SK-N-SH (cell line): ENCODE measurements at regions not wholly inside any gene's neighbourhood (a gene's known extent, or its start where the extent isn't known, plus 50 kb on each side); places are given as distances from the start of the nearest gene placed in this dataset.

Experiments used
- CTCF ChIA-PET: fragments of 300-600, 350-600 bp; formaldehyde crosslinking; extraction: SDS; loops from one replicate; lab custom pipeline; 2021; lab: Yijun Ruan, JAX
- POLR2A ChIA-PET: fragments of 350-600 bp; sonication (Branson Sonifier 250); formaldehyde crosslinking; extraction: SDS; loops from one replicate; lab custom pipeline; 2020; ENCODE audit warnings: antibody characterized with exemption, inconsistent platforms; lab: Yijun Ruan, JAX
- DNase-seq: peaks from one replicate; pipeline ENCODE4 v3.0.0; 2012
- H2AFZ ChIP-seq: fragments of 200-600 bp; sonication (generic); 2 replicates; pipeline ENCODE4 v1.8.1; 2016; ENCODE audit warnings: antibody characterized with exemption, mild to moderate bottlenecking, low read depth
- H3F3A ChIP-seq: fragments of 200-600 bp; sonication (generic); replicated peaks from 2 replicates; pipeline ENCODE3; 2016; ENCODE audit warnings: antibody characterized with exemption, mild to moderate bottlenecking; ENCODE audit not compliant: insufficient read depth
- H3K27ac ChIP-seq, 2 experiments: fragments of 200-500 bp in 1 of 2; fragments of 200-600 bp in 1 of 2; sonication (Bioruptor generic) in 1 of 2; sonication (generic), shearing (Covaris generic) in 1 of 2; 2 replicates each; pipeline versions ENCODE4 v1.5.1 to v1.6.1; 2014 to 2016; ENCODE audit warnings: low read depth in 2 of 2, inconsistent platforms in 1 of 2, low read length in 1 of 2, mild to moderate bottlenecking in 1 of 2, mixed read lengths in 1 of 2
- H3K27me3 ChIP-seq: fragments of 200-600 bp; sonication (generic), shearing (Covaris generic); 2 replicates; pipeline ENCODE4 v1.6.1; 2016; ENCODE audit warnings: mixed run types; ENCODE audit not compliant: insufficient read depth
- H3K36me3 ChIP-seq, 2 experiments: fragments of 200-500 bp in 1 of 2; fragments of 200-600 bp in 1 of 2; sonication (Bioruptor generic) in 1 of 2; sonication (generic) in 1 of 2; replicated peaks in 1 of 2; 2 replicates each; pipeline versions ENCODE3 to v1.5.1; 2014 to 2016; ENCODE audit warnings: low read length in 1 of 2, mild to moderate bottlenecking in 1 of 2; ENCODE audit not compliant: insufficient read depth in 2 of 2, control insufficient read depth in 1 of 2
- H3K4me1 ChIP-seq, 2 experiments: fragments of 200-500 bp in 1 of 2; fragments of 200-600 bp in 1 of 2; sonication (Bioruptor generic) in 1 of 2; sonication (generic), shearing (Covaris generic) in 1 of 2; 2 replicates each; pipeline versions ENCODE4 v1.5.1 to v1.6.1; 2014 to 2016; ENCODE audit warnings: low read depth in 1 of 2, low read length in 1 of 2, mixed run types in 1 of 2; ENCODE audit not compliant: insufficient read depth in 2 of 2, control insufficient read depth in 1 of 2
- H3K4me2 ChIP-seq: fragments of 200-600 bp; sonication (generic), shearing (Covaris generic); 2 replicates; pipeline ENCODE4 v1.6.1; 2017; ENCODE audit warnings: mixed run types
- H3K4me3 ChIP-seq, 2 experiments: fragments of 200-500 bp in 1 of 2; fragments of 200-600 bp in 1 of 2; sonication (Bioruptor generic) in 1 of 2; sonication (generic), shearing (Covaris generic) in 1 of 2; 2 replicates each; pipeline versions ENCODE4 v1.5.1 to v1.8.1; 2014 to 2016; ENCODE audit warnings: low read depth in 2 of 2, inconsistent platforms in 1 of 2, low read length in 1 of 2, mild to moderate bottlenecking in 1 of 2, mixed read lengths in 1 of 2, moderate library complexity in 1 of 2
- H3K79me2 ChIP-seq: fragments of 200-600 bp; sonication (generic); 2 replicates; pipeline ENCODE4 v1.8.1; 2017; ENCODE audit warnings: mild to moderate bottlenecking; ENCODE audit not compliant: insufficient read depth
- H3K9ac ChIP-seq: fragments of 200-600 bp; sonication (generic); 2 replicates; pipeline ENCODE4 v1.6.1; 2017; ENCODE audit warnings: mixed run types
- H3K9me2 ChIP-seq: fragments of 200-600 bp; sonication (generic); 2 replicates; pipeline ENCODE4 v1.6.1; 2017; ENCODE audit warnings: mixed run types
- H3K9me3 ChIP-seq: fragments of 200-600 bp; sonication (generic); 2 replicates; pipeline ENCODE4 v1.6.1; 2017; ENCODE audit warnings: mixed run types, mild to moderate bottlenecking, moderate library complexity
- H4K20me1 ChIP-seq: fragments of 200-600 bp; sonication (generic); 2 replicates; pipeline ENCODE4 v1.6.1; 2017; ENCODE audit warnings: mild to moderate bottlenecking, mixed run types; ENCODE audit not compliant: insufficient read depth
- CHD2 ChIP-seq: fragments of 150-350 bp; IDR thresholded peaks from 2 replicates; pipeline ENCODE4 v1.6.1; 2018; ENCODE audit warnings: low read length; ENCODE audit not compliant: partially characterized antibody
- ELF1 ChIP-seq: IDR thresholded peaks from 2 replicates; pipeline ENCODE4 v1.4.0; 2012
- EP300 ChIP-seq, 2 experiments: IDR thresholded peaks; 2 replicates each; pipeline versions ENCODE4 v1.4.0 to v1.6.1; 2012; ENCODE audit warnings: borderline replicate concordance in 1 of 2, low read depth in 1 of 2, low read length in 1 of 2
- FOSL2 ChIP-seq: IDR thresholded peaks from 2 replicates; pipeline ENCODE4 v1.4.0; 2012; ENCODE audit warnings: low read depth, mild to moderate bottlenecking, moderate library complexity, borderline replicate concordance
- FOXJ3 ChIP-seq: sonication (generic); formaldehyde crosslinking; IDR thresholded peaks from 2 replicates; pipeline ENCODE4 v1.5.1; 2020; ENCODE audit warnings: mild to moderate bottlenecking, missing genetic modification reagents
- GABPA ChIP-seq: IDR thresholded peaks from 2 replicates; pipeline ENCODE4 v1.4.0; 2012; ENCODE audit warnings: low read depth, mild to moderate bottlenecking
- JUND ChIP-seq: IDR thresholded peaks from 2 replicates; pipeline ENCODE4 v1.4.0; 2012
- MEF2A ChIP-seq: IDR thresholded peaks from 2 replicates; pipeline ENCODE4 v1.4.0; 2012; ENCODE audit warnings: low read depth, borderline replicate concordance
- NFIC ChIP-seq: IDR thresholded peaks from 2 replicates; pipeline ENCODE4 v1.4.0; 2012; ENCODE audit warnings: borderline replicate concordance
- POLR2AphosphoS5 ChIP-seq: IDR thresholded peaks from 2 replicates; pipeline ENCODE4 v1.6.1; 2012; ENCODE audit warnings: low read depth, low read length
- RAD21 ChIP-seq: IDR thresholded peaks from 2 replicates; pipeline ENCODE4 v1.6.1; 2012; ENCODE audit warnings: mild to moderate bottlenecking, low read length
- SIN3A ChIP-seq: IDR thresholded peaks from 2 replicates; pipeline ENCODE4 v1.6.1; 2012; ENCODE audit warnings: low read depth, mild to moderate bottlenecking, low read length, moderate library complexity, borderline replicate concordance
- USF1 ChIP-seq: IDR thresholded peaks from 2 replicates; pipeline ENCODE4 v1.4.0; 2012; ENCODE audit warnings: low read depth, borderline replicate concordance
- YY1 ChIP-seq: IDR thresholded peaks from 2 replicates; pipeline ENCODE4 v1.4.0; 2012; ENCODE audit warnings: low read depth, mild to moderate bottlenecking
- WGBS: methylation state at CpG from one replicate; pipeline ENCODE4 v1.1.6; 2017; ENCODE audit warnings: low lambda C conversion rate; 5-methylcytosine and 5-hydroxymethylcytosine counted together
- TF ChIP-seq, protein P1 (sequence below): fragments of 150-350 bp; IDR thresholded peaks from 2 replicates; pipeline ENCODE4 v1.6.1; 2017; ENCODE audit warnings: antibody characterized with exemption, low read length, low read depth, borderline replicate concordance
- TF ChIP-seq, protein P2 (sequence below): IDR thresholded peaks from 2 replicates; pipeline ENCODE4 v1.4.0; 2012; ENCODE audit warnings: low read depth, borderline replicate concordance

GRCh38 chr7:156465186-156465585, 175.4 kb upstream of the RNF32 start:
- DNase-seq, result no peak
- Histone ChIP-seq H3K4me2 (no peak overlapping the region), H3K9ac (no peak overlapping the region), H3K79me2 (no peaks in the 10 kb centered on the region), H2AFZ (no peak overlapping the region), H3K9me3 (no peaks in the 10 kb centered on the region), H4K20me1 (no peaks in the 10 kb centered on the region), H3K36me3 (no peaks in the 10 kb centered on the region), H3K9me2 (no peaks in the 10 kb centered on the region), H3F3A (no peaks in the 10 kb centered on the region), H3K27ac (no peak overlapping the region), H3K4me1 (no peaks in the 10 kb centered on the region), H3K27me3 (peaks cover 44% of the 10 kb centered on the region), H3K4me3 (no peak overlapping the region)
- POLR2A ChIA-PET, result no interaction called here
- CTCF ChIA-PET, result interaction anchor here (0.9 to 1.4 kb wide), 3 partner anchors 9 to 28 kb away, joined by 3 read pairs; no protein-coding TSS in a partner anchor
- WGBS, result 23% methylated on average over 9 of the region's 10 CpGs
- TF ChIP-seq FOXJ3 (no peak), NFIC (no peak), FOSL2 (no peak), POLR2AphosphoS5 (no peak), SIN3A (no peak), ELF1 (no peak)

DNA sequence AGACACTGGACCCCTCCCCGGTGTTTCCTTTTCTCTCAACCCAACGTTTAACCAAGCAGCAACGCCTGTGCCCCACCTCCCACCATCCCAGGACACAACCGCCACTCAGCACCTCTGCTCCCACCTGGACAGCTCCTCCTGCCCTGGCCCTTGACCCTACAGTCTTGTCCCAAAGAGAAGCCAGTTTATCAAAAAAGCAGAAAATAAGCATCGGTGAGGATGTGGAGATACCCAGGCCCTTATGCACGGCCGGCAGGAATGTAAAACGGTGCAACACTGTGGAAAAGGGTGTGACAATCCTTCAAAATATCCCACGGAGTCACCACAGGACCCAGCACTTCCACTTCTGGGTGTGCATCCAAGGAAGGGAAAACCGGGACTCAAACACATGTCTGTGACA, 176.2 kb upstream of the RNF32 start:
- H3K27ac ChIP-seq, result no peak overlapping the region
- H3K4me1 ChIP-seq, result no peaks in the 10 kb centered on the region
- H3K9me2 ChIP-seq, result no peaks in the 10 kb centered on the region
- no peaks in the 10 kb centered on the region for H3F3A ChIP-seq
- H3K27me3 ChIP-seq, result peaks cover 51% of the 10 kb centered on the region
- POLR2A ChIA-PET, result no interaction called here
- no peak overlapping the region for H2AFZ ChIP-seq
- no peaks in the 10 kb centered on the region for H3K9me3 ChIP-seq
- H3K79me2 ChIP-seq, result no peaks in the 10 kb centered on the region
- no peak overlapping the region for H3K4me3 ChIP-seq
- CTCF ChIA-PET, result interaction anchor here (2.1 kb wide), 1 partner anchor 10 kb away, joined by 11 read pairs; no protein-coding TSS in a partner anchor
- H3K9ac ChIP-seq, result no peak overlapping the region
- WGBS, result 19% methylated on average over 10 of the region's 10 CpGs
- H3K4me2 ChIP-seq, result no peak overlapping the region
- no peaks in the 10 kb centered on the region for H4K20me1 ChIP-seq
- TF ChIP-seq FOXJ3 (no peak), JUND (no peak), USF1 (no peak), CHD2 (no peak), GABPA (no peak)
- TF ChIP-seq, protein P1, sequence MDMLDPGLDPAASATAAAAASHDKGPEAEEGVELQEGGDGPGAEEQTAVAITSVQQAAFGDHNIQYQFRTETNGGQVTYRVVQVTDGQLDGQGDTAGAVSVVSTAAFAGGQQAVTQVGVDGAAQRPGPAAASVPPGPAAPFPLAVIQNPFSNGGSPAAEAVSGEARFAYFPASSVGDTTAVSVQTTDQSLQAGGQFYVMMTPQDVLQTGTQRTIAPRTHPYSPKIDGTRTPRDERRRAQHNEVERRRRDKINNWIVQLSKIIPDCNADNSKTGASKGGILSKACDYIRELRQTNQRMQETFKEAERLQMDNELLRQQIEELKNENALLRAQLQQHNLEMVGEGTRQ, result no peak
- H3K36me3 ChIP-seq, result no peaks in the 10 kb centered on the region
- DNase-seq, result no peak

DNA sequence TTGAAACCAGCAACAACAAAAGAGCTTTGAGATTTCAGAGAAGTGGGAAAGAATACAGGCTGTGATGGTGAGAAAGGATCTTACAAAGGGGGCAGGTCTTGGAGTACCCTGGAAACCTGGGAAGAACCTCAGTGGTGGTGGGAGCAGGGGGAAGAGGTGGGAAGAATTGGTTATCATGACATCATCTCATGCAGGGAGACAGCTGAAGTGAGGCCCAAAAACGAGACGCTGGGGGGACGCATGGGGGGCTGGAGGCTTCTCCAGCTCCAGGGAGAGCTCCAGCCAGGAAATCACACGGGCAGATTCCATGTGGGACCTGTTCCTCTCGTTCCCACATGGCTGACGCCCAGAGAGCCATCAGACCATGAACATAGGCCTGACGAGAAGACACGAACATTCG, 177.3 kb upstream of the RNF32 start:
- Histone ChIP-seq H3K9ac (no peak overlapping the region), H3K4me2 (no peak overlapping the region), H3K4me3 (no peak overlapping the region), H3K79me2 (no peaks in the 10 kb centered on the region), H3K27me3 (peaks cover 60% of the 10 kb centered on the region), H2AFZ (no peak overlapping the region), H3K36me3 (no peaks in the 10 kb centered on the region), H3K4me1 (no peaks in the 10 kb centered on the region), H3K9me3 (no peaks in the 10 kb centered on the region), H3F3A (no peaks in the 10 kb centered on the region), H3K9me2 (no peaks in the 10 kb centered on the region), H3K27ac (no peak overlapping the region), H4K20me1 (no peaks in the 10 kb centered on the region)
- WGBS, result 14% methylated on average over 9 of the region's 9 CpGs
- ChIA-PET CTCF (interaction anchor here (2.1 kb wide), 1 partner anchor 11 kb away, joined by 11 read pairs; no protein-coding TSS in a partner anchor), POLR2A (no interaction called here)
- DNase-seq, result no peak
- TF ChIP-seq MEF2A (no peak), ELF1 (no peak), EP300 (IDR thresholded peaks at IDR 0.05; ENCODE audit: borderline replicate concordance in 1 of 2, low read depth in 1 of 2, low read length in 1 of 2) (no peak), YY1 (no peak), NFIC (no peak), RAD21 (no peak)
- TF ChIP-seq, protein P2, sequence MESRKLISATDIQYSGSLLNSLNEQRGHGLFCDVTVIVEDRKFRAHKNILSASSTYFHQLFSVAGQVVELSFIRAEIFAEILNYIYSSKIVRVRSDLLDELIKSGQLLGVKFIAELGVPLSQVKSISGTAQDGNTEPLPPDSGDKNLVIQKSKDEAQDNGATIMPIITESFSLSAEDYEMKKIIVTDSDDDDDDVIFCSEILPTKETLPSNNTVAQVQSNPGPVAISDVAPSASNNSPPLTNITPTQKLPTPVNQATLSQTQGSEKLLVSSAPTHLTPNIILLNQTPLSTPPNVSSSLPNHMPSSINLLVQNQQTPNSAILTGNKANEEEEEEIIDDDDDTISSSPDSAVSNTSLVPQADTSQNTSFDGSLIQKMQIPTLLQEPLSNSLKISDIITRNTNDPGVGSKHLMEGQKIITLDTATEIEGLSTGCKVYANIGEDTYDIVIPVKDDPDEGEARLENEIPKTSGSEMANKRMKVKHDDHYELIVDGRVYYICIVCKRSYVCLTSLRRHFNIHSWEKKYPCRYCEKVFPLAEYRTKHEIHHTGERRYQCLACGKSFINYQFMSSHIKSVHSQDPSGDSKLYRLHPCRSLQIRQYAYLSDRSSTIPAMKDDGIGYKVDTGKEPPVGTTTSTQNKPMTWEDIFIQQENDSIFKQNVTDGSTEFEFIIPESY, result no peak
- TF ChIP-seq, protein P1, result no peak
